Gastroesophageal sphincter (tissue), 4 donors: ENCODE measurements at regions not wholly inside any gene's neighbourhood (a gene's known extent, or its start where the extent isn't known, plus 50 kb on each side); places are given as distances from the start of the nearest gene placed in this dataset.

Experiments used
- ATAC-seq: fragments of 150-250 bp; one replicate; pipeline ENCODE4 v1.9.1; 2016; ENCODE audit warnings: mild to moderate bottlenecking, moderate library complexity
- H3K27ac ChIP-seq, 4 donors: fragments of 200-600 bp; sonication (generic) in 3 of 4; 1 replicate in 3 of 4; 2 replicates in 1 of 4; pipeline ENCODE4 v1.5.1; 2016 to 2019
- H3K27me3 ChIP-seq: fragments of 200-600 bp; sonication (generic); one replicate; pipeline ENCODE4 v1.5.1; 2019
- H3K36me3 ChIP-seq, 2 donors: fragments of 200-600 bp; sonication (generic); one replicate each; pipeline ENCODE4 v1.5.1; 2019; ENCODE audit warnings: control low read depth in 1 of 2
- H3K4me1 ChIP-seq, 3 donors: fragments of 200-600 bp; sonication (generic); 1 replicate in 2 of 3; 2 replicates in 1 of 3; pipeline ENCODE4 v1.5.1; 2016 to 2019; ENCODE audit warnings: control low read depth in 2 of 3
- H3K4me3 ChIP-seq, 2 donors: fragments of 200-600 bp; sonication (generic); one replicate each; pipeline ENCODE4 v1.5.1; 2019; ENCODE audit warnings: mild to moderate bottlenecking in 1 of 2, moderate library complexity in 1 of 2
- H3K9me3 ChIP-seq, 3 donors: fragments of 200-600 bp; sonication (generic); one replicate each; pipeline ENCODE4 v1.5.1; 2017 to 2019; ENCODE audit warnings: control low read depth in 2 of 3
- EP300 ChIP-seq: sonication (generic); formaldehyde crosslinking; IDR thresholded peaks from one replicate; pipeline ENCODE4 v1.6.1; 2017; ENCODE audit warnings: antibody characterized with exemption, mild to moderate bottlenecking
- POLR2A ChIP-seq, 2 donors: fragments of 450-650 bp; IDR thresholded peaks; one replicate each; pipeline ENCODE4 v1.6.1; 2017; ENCODE audit warnings: antibody characterized with exemption in 2 of 2, mild to moderate bottlenecking in 2 of 2, moderate library complexity in 1 of 2
- POLR2AphosphoS5 ChIP-seq: sonication (generic); formaldehyde crosslinking; IDR thresholded peaks from one replicate; pipeline ENCODE4 v1.6.1; 2017; ENCODE audit warnings: antibody characterized with exemption
- WGBS, 2 donors: methylation state at CpG; one replicate each; pipeline ENCODE4 v1.1.5; 2018; ENCODE audit warnings: low coverage in 1 of 2; 5-methylcytosine and 5-hydroxymethylcytosine counted together
- TF ChIP-seq, protein P1 (sequence below), 4 experiments: fragments of 200-600 bp in 2 of 4; fragments of 450-650 bp in 2 of 4; sonication (generic) in 1 of 4; IDR thresholded peaks; one replicate each; pipeline ENCODE4 v1.5.1; 2017 to 2019; ENCODE audit warnings: antibody characterized with exemption in 4 of 4, mild to moderate bottlenecking in 2 of 4, moderate library complexity in 2 of 4

DNA sequence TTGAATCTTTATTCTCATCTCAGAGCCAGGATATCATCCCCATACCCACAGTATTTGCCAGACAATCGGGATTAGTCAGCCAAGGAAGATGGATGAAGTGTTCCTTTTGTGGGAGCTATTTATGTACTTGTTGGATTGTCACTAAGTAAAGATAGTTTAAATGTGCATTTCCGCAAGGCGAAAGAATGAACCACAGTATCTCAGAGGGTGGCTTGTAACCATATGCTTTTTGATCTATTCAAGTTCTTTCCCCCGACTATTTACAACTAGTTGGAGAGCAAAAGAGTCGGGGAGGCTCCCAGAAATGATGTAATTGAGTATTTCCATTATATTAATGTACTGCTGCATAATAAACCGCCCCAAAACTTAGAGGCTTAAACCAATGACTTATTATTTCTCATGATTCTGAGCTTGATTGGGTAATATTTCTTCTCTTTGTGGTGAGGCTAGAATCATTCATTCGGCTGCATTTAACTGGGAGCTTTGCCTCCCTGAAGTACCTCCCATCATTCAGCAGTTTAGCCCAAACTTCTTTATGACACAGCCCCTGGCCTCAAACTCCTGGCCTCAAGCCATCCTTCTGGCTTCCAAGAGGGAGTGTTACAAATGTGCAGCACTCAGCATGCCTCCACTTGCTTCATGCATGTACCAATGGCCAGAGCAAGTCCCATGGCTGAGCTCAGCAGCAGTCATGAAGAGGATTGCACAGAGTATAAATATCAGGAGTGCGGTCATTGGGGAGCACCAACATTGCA is 423.7 kb downstream of the METTL4 start:
- Histone ChIP-seq H3K4me1 (no peaks in the 10 kb centered on the region), H3K27ac (no peak overlapping the region), H3K27me3 (no peaks in the 10 kb centered on the region), H3K9me3 (peaks cover 0 to 9% (median 0%) of the 10 kb centered on the region in 3 donors), H3K36me3 (no peaks in the 10 kb centered on the region), H3K4me3 (no peak overlapping the region)
- TF ChIP-seq POLR2AphosphoS5: no peak
- TF ChIP-seq, protein P1, sequence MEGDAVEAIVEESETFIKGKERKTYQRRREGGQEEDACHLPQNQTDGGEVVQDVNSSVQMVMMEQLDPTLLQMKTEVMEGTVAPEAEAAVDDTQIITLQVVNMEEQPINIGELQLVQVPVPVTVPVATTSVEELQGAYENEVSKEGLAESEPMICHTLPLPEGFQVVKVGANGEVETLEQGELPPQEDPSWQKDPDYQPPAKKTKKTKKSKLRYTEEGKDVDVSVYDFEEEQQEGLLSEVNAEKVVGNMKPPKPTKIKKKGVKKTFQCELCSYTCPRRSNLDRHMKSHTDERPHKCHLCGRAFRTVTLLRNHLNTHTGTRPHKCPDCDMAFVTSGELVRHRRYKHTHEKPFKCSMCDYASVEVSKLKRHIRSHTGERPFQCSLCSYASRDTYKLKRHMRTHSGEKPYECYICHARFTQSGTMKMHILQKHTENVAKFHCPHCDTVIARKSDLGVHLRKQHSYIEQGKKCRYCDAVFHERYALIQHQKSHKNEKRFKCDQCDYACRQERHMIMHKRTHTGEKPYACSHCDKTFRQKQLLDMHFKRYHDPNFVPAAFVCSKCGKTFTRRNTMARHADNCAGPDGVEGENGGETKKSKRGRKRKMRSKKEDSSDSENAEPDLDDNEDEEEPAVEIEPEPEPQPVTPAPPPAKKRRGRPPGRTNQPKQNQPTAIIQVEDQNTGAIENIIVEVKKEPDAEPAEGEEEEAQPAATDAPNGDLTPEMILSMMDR (IDR thresholded peaks at IDR 0.05): no peak
- TF ChIP-seq EP300: no peak
- TF ChIP-seq POLR2A (IDR thresholded peaks at IDR 0.05): no peak
- WGBS, 2 donors: 38 to 44% methylated on average over 6 to 8 of the region's 8 CpGs
- peak; percentile 70 for ATAC-seq

GRCh38 chr18:2148823-2149222 is 422.5 kb downstream of the METTL4 start:
- peak; percentile 52 for ATAC-seq
- 56 to 65% methylated on average over 4 of the region's 4 CpGs for WGBS, 2 donors

GRCh38 chr18:2150566-2150965 is 420.7 kb downstream of the METTL4 start:
- H3K27ac ChIP-seq: no peak overlapping the region
- no peak overlapping the region for H3K4me3 ChIP-seq
- TF ChIP-seq EP300: no peak
- no peak for TF ChIP-seq POLR2AphosphoS5
- no peak for TF ChIP-seq POLR2A (IDR thresholded peaks at IDR 0.05)
- TF ChIP-seq, protein P1 (IDR thresholded peaks at IDR 0.05): no peak
- ATAC-seq: no peak
- no peaks in the 10 kb centered on the region for H3K9me3 ChIP-seq
- no peaks in the 10 kb centered on the region for H3K27me3 ChIP-seq
- 60 to 89% methylated on average over 1 of the region's 1 CpG for WGBS, 2 donors
- H3K36me3 ChIP-seq: no peaks in the 10 kb centered on the region
- H3K4me1 ChIP-seq: no peaks in the 10 kb centered on the region

More at GRCh38 chr18:2148823-2149222, 422.5 kb downstream of the METTL4 start:
- H3K36me3 ChIP-seq: no peaks in the 10 kb centered on the region
- H3K4me1 ChIP-seq: no peaks in the 10 kb centered on the region
- TF ChIP-seq POLR2AphosphoS5 (no peak), EP300 (no peak), POLR2A (IDR thresholded peaks at IDR 0.05) (no peak)
- TF ChIP-seq, protein P1 (IDR thresholded peaks at IDR 0.05): no peak
- H3K27me3 ChIP-seq: no peaks in the 10 kb centered on the region
- peaks cover 0 to 9% (median 0%) of the 10 kb centered on the region in 3 donors for H3K9me3 ChIP-seq
- H3K4me3 ChIP-seq: no peak overlapping the region
- H3K27ac ChIP-seq: no peak overlapping the region

DNA sequence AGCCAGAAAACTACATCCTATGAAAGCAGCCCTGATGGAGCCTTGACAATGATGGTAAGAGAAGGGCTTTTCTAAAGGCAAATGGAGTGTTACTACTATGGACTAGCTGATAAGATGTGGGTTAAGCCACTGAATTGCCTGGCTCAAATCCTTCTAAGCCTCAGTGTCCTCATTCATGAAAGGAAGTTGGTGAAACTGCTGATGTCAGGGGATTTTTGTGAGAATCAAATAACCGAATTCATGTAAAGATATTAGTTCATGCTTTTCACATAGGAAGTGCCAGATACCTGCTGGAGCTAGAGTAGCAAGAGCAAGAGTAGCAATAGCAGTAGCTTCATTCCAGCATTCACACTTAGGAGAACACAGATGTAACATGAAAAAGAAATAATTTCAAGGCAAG is 417.0 kb downstream of the METTL4 start:
- H3K27me3 ChIP-seq: no peaks in the 10 kb centered on the region
- H3K36me3 ChIP-seq: no peaks in the 10 kb centered on the region
- TF ChIP-seq EP300 (no peak), POLR2AphosphoS5 (no peak), POLR2A (IDR thresholded peaks at IDR 0.05) (no peak)
- TF ChIP-seq, protein P1 (IDR thresholded peaks at IDR 0.05): no peak
- no peak for ATAC-seq
- no peak overlapping the region for H3K4me3 ChIP-seq
- no peaks in the 10 kb centered on the region for H3K4me1 ChIP-seq
- H3K9me3 ChIP-seq: no peaks in the 10 kb centered on the region
- 60 to 80% methylated on average over 1 of the region's 1 CpG for WGBS, 2 donors
- H3K27ac ChIP-seq: no peak overlapping the region
